HepG2 (cell line): ENCODE measurements at regions not wholly inside any gene's neighbourhood (a gene's known extent, or its start where the extent isn't known, plus 50 kb on each side); places are given as distances from the start of the nearest gene placed in this dataset.
A peak's percentile ranks its signal among the peaks of the same experiment; 100 is the strongest.

ENCODE experiments used
- ATF2 ChIP-seq: sonication (generic); formaldehyde crosslinking; IDR thresholded peaks from 2 replicates; pipeline ENCODE4 v1.4.0; 2020; ENCODE audit warnings: missing genetic modification reagents
- CEBPG ChIP-seq: IDR thresholded peaks from 2 replicates; pipeline ENCODE4 v1.6.1; 2016
- ELF1 ChIP-seq: sonication (generic); formaldehyde crosslinking; IDR thresholded peaks from 2 replicates; pipeline ENCODE4 v1.4.0; 2020; ENCODE audit warnings: missing genetic modification reagents
- ETV5 ChIP-seq: IDR thresholded peaks from 2 replicates; pipeline ENCODE4 v1.6.1; 2018; ENCODE audit warnings: missing biosample characterization, missing genetic modification reagents, inconsistent platforms, borderline replicate concordance
- FLYWCH1 ChIP-seq: sonication (generic); formaldehyde crosslinking; IDR thresholded peaks from 2 replicates; pipeline ENCODE4 v1.8.1; 2023; ENCODE audit warnings: mild to moderate bottlenecking, missing genetic modification reagents
- GABPA ChIP-seq, 2 experiments: IDR thresholded peaks; 2 replicates each; pipeline ENCODE4 v1.6.1; 2011 to 2016; ENCODE audit warnings: low read depth in 2 of 2, low read length in 1 of 2, missing biosample characterization in 1 of 2, missing genetic modification characterization in 1 of 2
- PAXIP1 ChIP-seq: sonication (generic); formaldehyde crosslinking; conservative IDR thresholded peaks from 2 replicates; pipeline ENCODE4 v1.4.0; 2020; ENCODE audit warnings: mild to moderate bottlenecking, missing genetic modification reagents, moderate library complexity
- PCBP1 ChIP-seq: fragments of 200-400 bp; formaldehyde crosslinking; IDR thresholded peaks from 2 replicates; pipeline ENCODE4 v1.6.1; 2017; ENCODE audit warnings: mild to moderate bottlenecking, low read depth, low read length, borderline replicate concordance
- RAD21 ChIP-seq: fragments of 450-650 bp; formaldehyde crosslinking; IDR thresholded peaks from 2 replicates; pipeline ENCODE4 v1.5.0; 2020; ENCODE audit warnings: mild to moderate bottlenecking
- SAFB2 ChIP-seq: sonication (generic); formaldehyde crosslinking; IDR thresholded peaks from 2 replicates; pipeline ENCODE4 v1.5.1; 2020; ENCODE audit warnings: missing genetic modification reagents, low read depth, mild to moderate bottlenecking, borderline replicate concordance
- SETDB1 ChIP-seq: sonication (generic); formaldehyde crosslinking; IDR thresholded peaks from 2 replicates; pipeline ENCODE4 v1.5.1; 2020; ENCODE audit warnings: missing genetic modification reagents, mild to moderate bottlenecking, borderline replicate concordance
- SUZ12 ChIP-seq: fragments of 150-350 bp; IDR thresholded peaks from 2 replicates; pipeline ENCODE4 v1.6.1; 2014; ENCODE audit warnings: low read depth, low read length
- TERF1 ChIP-seq: sonication (generic); formaldehyde crosslinking; IDR thresholded peaks from 2 replicates; pipeline ENCODE4 v1.8.0; 2022; ENCODE audit warnings: mild to moderate bottlenecking, missing genetic modification reagents, moderate library complexity
- ZNF225 ChIP-seq: sonication (generic); formaldehyde crosslinking; IDR thresholded peaks from 2 replicates; pipeline ENCODE4 v1.4.0; 2020; ENCODE audit warnings: mild to moderate bottlenecking, missing genetic modification reagents
- ZNF256 ChIP-seq: sonication (generic); formaldehyde crosslinking; conservative IDR thresholded peaks from 2 replicates; pipeline ENCODE4 v1.4.0; 2020; ENCODE audit warnings: missing genetic modification reagents
- ZNF607 ChIP-seq: sonication (generic); formaldehyde crosslinking; IDR thresholded peaks from 2 replicates; pipeline ENCODE4 v1.5.1; 2020; ENCODE audit warnings: missing genetic modification reagents, mild to moderate bottlenecking, borderline replicate concordance
- ZSCAN25 ChIP-seq: sonication (generic); formaldehyde crosslinking; IDR thresholded peaks from 2 replicates; pipeline ENCODE4 v1.8.0; 2022; ENCODE audit warnings: mild to moderate bottlenecking, missing genetic modification reagents

GRCh38 chr2:234867882-234868285 is 83.9 kb upstream of the SH3BP4 start (continued):
- no peak for TF ChIP-seq GABPA (IDR thresholded peaks at IDR 0.05; ENCODE audit: low read depth, low read length)
- peak; percentile 57; the same call in 1 of the 2 replicates for TF ChIP-seq GABPA (CRISPR knock-in tag; IDR thresholded peaks at IDR 0.05; ENCODE audit: low read depth)
- peak; percentile 60 for TF ChIP-seq ELF1 (CRISPR knock-in tag)
- TF ChIP-seq TERF1 (CRISPR knock-in tag), result no peak
- peak; percentile 95 for TF ChIP-seq PAXIP1
- TF ChIP-seq FLYWCH1 (CRISPR knock-in tag), result no peak
- peak; percentile 62; the same call in 1 of the 2 replicates for TF ChIP-seq ATF2
- TF ChIP-seq SETDB1, result no peak
- TF ChIP-seq SAFB2 (CRISPR knock-in tag), result no peak
- TF ChIP-seq ZNF256 (CRISPR knock-in tag), result no peak
- no peak for TF ChIP-seq ZNF225 (CRISPR knock-in tag)
- peak; percentile 50; the same call in 1 of the 2 replicates for TF ChIP-seq RAD21 (CRISPR knock-in tag)
- no peak for TF ChIP-seq ZNF607 (CRISPR knock-in tag)
- TF ChIP-seq CEBPG (CRISPR knock-in tag), result peak; percentile 81
- 0 out of 2 replicates have a peak, but pooled peaks have one; percentile 44 for TF ChIP-seq ZSCAN25
- TF ChIP-seq ETV5 (CRISPR knock-in tag), result peak; percentile 82; the same call in 1 of the 2 replicates
- no peak for TF ChIP-seq PCBP1
- TF ChIP-seq SUZ12, result no peak
